ENCODE measurements at regions not wholly inside any gene's neighbourhood (a gene's known extent, or its start where the extent isn't known, plus 50 kb on each side); places are given as distances from the start of the nearest gene placed in this dataset.

DNA sequence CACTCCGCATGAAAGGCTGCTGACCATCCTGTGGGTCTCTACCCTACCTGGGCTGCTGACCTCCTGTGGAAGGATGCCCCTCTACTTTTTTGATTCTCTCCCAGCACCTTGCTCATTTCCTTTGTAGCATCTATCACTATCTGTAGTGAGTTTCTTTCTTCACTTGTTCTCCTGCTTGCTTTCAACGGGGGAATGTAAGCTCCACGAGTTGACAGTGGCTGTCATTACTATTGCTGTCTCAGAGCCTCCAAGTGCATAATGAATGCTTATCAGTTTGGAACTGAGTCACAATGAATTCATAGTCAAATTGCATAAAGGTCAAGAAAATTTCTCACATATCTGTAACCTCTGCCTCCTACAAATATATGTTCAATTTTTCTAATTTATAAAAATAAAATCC lies 477.7 kb downstream of the PLCL1 start:
- ATAC-seq (no peak), DNase-seq (ENCODE audit: low spot score) (no peak)
- POLR2A ChIA-PET, result no interaction called here
- Mint-ChIP-seq H3K27ac (no peak overlapping the region), H3K36me3 (no peaks in the 10 kb centered on the region), H3K4me1 (no peaks in the 10 kb centered on the region), H3K9me3 (no peaks in the 10 kb centered on the region), H3K27me3 (ENCODE audit: low read depth) (no peaks in the 10 kb centered on the region), H3K4me3 (no peak overlapping the region)
- CTCF ChIA-PET, result no interaction called here
- TF ChIP-seq, protein P1, sequence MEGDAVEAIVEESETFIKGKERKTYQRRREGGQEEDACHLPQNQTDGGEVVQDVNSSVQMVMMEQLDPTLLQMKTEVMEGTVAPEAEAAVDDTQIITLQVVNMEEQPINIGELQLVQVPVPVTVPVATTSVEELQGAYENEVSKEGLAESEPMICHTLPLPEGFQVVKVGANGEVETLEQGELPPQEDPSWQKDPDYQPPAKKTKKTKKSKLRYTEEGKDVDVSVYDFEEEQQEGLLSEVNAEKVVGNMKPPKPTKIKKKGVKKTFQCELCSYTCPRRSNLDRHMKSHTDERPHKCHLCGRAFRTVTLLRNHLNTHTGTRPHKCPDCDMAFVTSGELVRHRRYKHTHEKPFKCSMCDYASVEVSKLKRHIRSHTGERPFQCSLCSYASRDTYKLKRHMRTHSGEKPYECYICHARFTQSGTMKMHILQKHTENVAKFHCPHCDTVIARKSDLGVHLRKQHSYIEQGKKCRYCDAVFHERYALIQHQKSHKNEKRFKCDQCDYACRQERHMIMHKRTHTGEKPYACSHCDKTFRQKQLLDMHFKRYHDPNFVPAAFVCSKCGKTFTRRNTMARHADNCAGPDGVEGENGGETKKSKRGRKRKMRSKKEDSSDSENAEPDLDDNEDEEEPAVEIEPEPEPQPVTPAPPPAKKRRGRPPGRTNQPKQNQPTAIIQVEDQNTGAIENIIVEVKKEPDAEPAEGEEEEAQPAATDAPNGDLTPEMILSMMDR (IDR thresholded peaks at IDR 0.05), result no peak
- TF ChIP-seq, protein P2, sequence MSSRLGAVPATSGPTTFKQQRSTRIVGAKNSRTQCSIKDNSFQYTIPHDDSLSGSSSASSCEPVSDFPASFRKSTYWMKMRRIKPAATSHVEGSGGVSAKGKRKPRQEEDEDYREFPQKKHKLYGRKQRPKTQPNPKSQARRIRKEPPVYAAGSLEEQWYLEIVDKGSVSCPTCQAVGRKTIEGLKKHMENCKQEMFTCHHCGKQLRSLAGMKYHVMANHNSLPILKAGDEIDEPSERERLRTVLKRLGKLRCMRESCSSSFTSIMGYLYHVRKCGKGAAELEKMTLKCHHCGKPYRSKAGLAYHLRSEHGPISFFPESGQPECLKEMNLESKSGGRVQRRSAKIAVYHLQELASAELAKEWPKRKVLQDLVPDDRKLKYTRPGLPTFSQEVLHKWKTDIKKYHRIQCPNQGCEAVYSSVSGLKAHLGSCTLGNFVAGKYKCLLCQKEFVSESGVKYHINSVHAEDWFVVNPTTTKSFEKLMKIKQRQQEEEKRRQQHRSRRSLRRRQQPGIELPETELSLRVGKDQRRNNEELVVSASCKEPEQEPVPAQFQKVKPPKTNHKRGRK (CRISPR knock-in tag; IDR thresholded peaks at IDR 0.05; ENCODE audit: borderline replicate concordance), result no peak
- TF ChIP-seq, protein P3, sequence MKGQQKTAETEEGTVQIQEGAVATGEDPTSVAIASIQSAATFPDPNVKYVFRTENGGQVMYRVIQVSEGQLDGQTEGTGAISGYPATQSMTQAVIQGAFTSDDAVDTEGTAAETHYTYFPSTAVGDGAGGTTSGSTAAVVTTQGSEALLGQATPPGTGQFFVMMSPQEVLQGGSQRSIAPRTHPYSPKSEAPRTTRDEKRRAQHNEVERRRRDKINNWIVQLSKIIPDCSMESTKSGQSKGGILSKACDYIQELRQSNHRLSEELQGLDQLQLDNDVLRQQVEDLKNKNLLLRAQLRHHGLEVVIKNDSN (CRISPR knock-in tag; IDR thresholded peaks at IDR 0.05), result no peak

DNA sequence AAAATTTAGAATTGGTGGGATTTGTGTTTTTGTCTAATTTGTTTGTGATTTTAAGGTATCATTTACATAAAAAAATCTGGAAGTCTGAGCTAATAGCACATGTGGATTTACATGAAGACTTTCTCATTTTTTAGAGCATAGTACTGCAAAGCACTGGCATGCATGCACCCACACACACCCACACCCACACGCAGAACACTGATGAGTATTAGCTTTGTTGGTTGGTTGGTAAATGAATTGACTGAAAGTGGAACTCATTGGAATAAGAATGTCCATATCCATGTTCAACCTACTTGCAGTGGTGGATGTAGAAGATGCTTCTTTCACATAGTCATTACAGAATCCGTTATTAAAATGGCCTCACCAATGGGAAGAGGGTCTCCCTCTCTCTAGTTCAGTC lies 475.8 kb downstream of the PLCL1 start:
- ChIA-PET CTCF (no interaction called here), POLR2A (no interaction called here)

DNA sequence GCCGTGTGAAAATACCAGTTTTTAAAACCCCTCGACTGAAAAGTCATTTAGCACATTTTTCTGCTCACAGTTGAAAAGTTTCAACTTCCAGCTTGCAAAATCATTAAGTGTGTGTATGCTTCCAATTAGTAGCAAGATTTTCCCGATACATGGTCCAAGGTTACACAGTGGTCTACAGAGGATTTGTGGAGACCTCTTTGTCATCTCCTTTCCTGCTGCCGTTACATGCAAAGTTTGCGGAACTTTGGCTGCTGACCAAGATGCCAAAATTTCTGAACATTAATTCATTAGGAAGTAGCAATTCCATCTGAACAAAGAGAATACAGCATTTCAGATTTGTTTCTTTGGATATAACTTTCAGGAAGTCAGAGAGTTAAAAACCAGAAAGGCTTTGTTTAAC lies 474.6 kb downstream of the PLCL1 start:
- H3K4me1 Mint-ChIP-seq, result no peaks in the 10 kb centered on the region
- H3K27me3 Mint-ChIP-seq (ENCODE audit: low read depth), result no peaks in the 10 kb centered on the region
- no peak for ATAC-seq
- POLR2A ChIA-PET, result no interaction called here
- no peak for DNase-seq (ENCODE audit: low spot score)
- H3K9me3 Mint-ChIP-seq, result no peaks in the 10 kb centered on the region
- H3K27ac Mint-ChIP-seq, result no peak overlapping the region
- CTCF ChIA-PET, result no interaction called here
- H3K36me3 Mint-ChIP-seq, result no peaks in the 10 kb centered on the region
- no peak overlapping the region for H3K4me3 Mint-ChIP-seq
- TF ChIP-seq FOXK1 (CRISPR knock-in tag; IDR thresholded peaks at IDR 0.05), result no peak
- no peak for TF ChIP-seq ZNF219 (CRISPR knock-in tag; IDR thresholded peaks at IDR 0.05; ENCODE audit: borderline replicate concordance)
- TF ChIP-seq, protein P4, sequence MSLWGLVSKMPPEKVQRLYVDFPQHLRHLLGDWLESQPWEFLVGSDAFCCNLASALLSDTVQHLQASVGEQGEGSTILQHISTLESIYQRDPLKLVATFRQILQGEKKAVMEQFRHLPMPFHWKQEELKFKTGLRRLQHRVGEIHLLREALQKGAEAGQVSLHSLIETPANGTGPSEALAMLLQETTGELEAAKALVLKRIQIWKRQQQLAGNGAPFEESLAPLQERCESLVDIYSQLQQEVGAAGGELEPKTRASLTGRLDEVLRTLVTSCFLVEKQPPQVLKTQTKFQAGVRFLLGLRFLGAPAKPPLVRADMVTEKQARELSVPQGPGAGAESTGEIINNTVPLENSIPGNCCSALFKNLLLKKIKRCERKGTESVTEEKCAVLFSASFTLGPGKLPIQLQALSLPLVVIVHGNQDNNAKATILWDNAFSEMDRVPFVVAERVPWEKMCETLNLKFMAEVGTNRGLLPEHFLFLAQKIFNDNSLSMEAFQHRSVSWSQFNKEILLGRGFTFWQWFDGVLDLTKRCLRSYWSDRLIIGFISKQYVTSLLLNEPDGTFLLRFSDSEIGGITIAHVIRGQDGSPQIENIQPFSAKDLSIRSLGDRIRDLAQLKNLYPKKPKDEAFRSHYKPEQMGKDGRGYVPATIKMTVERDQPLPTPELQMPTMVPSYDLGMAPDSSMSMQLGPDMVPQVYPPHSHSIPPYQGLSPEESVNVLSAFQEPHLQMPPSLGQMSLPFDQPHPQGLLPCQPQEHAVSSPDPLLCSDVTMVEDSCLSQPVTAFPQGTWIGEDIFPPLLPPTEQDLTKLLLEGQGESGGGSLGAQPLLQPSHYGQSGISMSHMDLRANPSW (CRISPR knock-in tag; conservative IDR thresholded peaks at IDR 0.05; ENCODE audit: low read depth), result no peak
- TF ChIP-seq, protein P5, sequence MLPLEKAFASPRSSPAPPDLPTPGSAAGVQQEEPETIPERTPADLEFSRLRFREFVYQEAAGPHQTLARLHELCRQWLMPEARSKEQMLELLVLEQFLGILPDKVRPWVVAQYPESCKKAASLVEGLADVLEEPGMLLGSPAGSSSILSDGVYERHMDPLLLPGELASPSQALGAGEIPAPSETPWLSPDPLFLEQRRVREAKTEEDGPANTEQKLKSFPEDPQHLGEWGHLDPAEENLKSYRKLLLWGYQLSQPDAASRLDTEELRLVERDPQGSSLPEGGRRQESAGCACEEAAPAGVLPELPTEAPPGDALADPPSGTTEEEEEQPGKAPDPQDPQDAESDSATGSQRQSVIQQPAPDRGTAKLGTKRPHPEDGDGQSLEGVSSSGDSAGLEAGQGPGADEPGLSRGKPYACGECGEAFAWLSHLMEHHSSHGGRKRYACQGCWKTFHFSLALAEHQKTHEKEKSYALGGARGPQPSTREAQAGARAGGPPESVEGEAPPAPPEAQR (CRISPR knock-in tag; IDR thresholded peaks at IDR 0.05), result no peak
- no peak for TF ChIP-seq ELF4 (CRISPR knock-in tag; IDR thresholded peaks at IDR 0.05; ENCODE audit: low read depth)
- TF ChIP-seq, protein P2 (CRISPR knock-in tag; IDR thresholded peaks at IDR 0.05; ENCODE audit: borderline replicate concordance), result no peak

More for the DNA sequence above, 475.8 kb downstream of the PLCL1 start:
- no peaks in the 10 kb centered on the region for H3K9me3 Mint-ChIP-seq
- ATAC-seq (no peak), DNase-seq (ENCODE audit: low spot score) (no peak)
- H3K36me3 Mint-ChIP-seq, result no peaks in the 10 kb centered on the region
- no peak overlapping the region for H3K27ac Mint-ChIP-seq
- H3K4me1 Mint-ChIP-seq, result no peaks in the 10 kb centered on the region
- TF ChIP-seq, protein P6, sequence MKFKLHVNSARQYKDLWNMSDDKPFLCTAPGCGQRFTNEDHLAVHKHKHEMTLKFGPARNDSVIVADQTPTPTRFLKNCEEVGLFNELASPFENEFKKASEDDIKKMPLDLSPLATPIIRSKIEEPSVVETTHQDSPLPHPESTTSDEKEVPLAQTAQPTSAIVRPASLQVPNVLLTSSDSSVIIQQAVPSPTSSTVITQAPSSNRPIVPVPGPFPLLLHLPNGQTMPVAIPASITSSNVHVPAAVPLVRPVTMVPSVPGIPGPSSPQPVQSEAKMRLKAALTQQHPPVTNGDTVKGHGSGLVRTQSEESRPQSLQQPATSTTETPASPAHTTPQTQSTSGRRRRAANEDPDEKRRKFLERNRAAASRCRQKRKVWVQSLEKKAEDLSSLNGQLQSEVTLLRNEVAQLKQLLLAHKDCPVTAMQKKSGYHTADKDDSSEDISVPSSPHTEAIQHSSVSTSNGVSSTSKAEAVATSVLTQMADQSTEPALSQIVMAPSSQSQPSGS (CRISPR knock-in tag; IDR thresholded peaks at IDR 0.05; ENCODE audit: borderline replicate concordance, low read depth), result no peak
- no peak for TF ChIP-seq FOXJ3 (CRISPR knock-in tag; IDR thresholded peaks at IDR 0.05; ENCODE audit: borderline replicate concordance)
- TF ChIP-seq FOXK1 (CRISPR knock-in tag; IDR thresholded peaks at IDR 0.05), result no peak
- TF ChIP-seq TEAD4 (CRISPR knock-in tag; IDR thresholded peaks at IDR 0.05), result no peak
- no peak for TF ChIP-seq NR2C2 (CRISPR knock-in tag; IDR thresholded peaks at IDR 0.05)
- TF ChIP-seq, protein P7, sequence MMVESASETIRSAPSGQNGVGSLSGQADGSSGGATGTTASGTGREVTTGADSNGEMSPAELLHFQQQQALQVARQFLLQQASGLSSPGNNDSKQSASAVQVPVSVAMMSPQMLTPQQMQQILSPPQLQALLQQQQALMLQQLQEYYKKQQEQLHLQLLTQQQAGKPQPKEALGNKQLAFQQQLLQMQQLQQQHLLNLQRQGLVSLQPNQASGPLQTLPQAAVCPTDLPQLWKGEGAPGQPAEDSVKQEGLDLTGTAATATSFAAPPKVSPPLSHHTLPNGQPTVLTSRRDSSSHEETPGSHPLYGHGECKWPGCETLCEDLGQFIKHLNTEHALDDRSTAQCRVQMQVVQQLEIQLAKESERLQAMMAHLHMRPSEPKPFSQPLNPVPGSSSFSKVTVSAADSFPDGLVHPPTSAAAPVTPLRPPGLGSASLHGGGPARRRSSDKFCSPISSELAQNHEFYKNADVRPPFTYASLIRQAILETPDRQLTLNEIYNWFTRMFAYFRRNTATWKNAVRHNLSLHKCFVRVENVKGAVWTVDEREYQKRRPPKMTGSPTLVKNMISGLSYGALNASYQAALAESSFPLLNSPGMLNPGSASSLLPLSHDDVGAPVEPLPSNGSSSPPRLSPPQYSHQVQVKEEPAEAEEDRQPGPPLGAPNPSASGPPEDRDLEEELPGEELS (CRISPR knock-in tag; IDR thresholded peaks at IDR 0.05), result no peak
- TF ChIP-seq, protein P1 (IDR thresholded peaks at IDR 0.05), result no peak
- no peak for TF ChIP-seq ETV6 (CRISPR knock-in tag; IDR thresholded peaks at IDR 0.05)
- no peak overlapping the region for H3K4me3 Mint-ChIP-seq
- no peaks in the 10 kb centered on the region for H3K27me3 Mint-ChIP-seq (ENCODE audit: low read depth)

All from WTC11 (cell line).